ENCODE measurements at regions not wholly inside any gene's neighbourhood (a gene's known extent, or its start where the extent isn't known, plus 50 kb on each side); places are given as distances from the start of the nearest gene placed in this dataset.
"Not testable (repeated sequence)": the region's sequence is repeated elsewhere in the genome, so short reads cannot be mapped to it uniquely, and the experiment has no call there.

- DNase-seq (ENCODE audit: low spot score) = no peak
Observed at GRCh38 chr6:74408844-74409243, 712.8 kb downstream of the CD109 start.

- DNase-seq (ENCODE audit: low spot score) = no peak
Observed at GRCh38 chr6:74404366-74404765, 708.4 kb downstream of the CD109 start.

- DNase-seq (ENCODE audit: low spot score) = no peak
Observed at GRCh38 chr6:74402781-74403180, 706.8 kb downstream of the CD109 start.

GRCh38 chr6:74378437-74378836 lies 682.4 kb downstream of the CD109 start:
- not testable (repeated sequence) for DNase-seq (ENCODE audit: low spot score)

- DNase-seq (ENCODE audit: low spot score) = no peak
Observed at GRCh38 chr6:74369556-74369993, 673.6 kb downstream of the CD109 start.

- no peak for DNase-seq (ENCODE audit: low spot score)
Observed at GRCh38 chr6:74368746-74369145, 672.7 kb downstream of the CD109 start.

- DNase-seq (ENCODE audit: low spot score) = no peak
Observed at GRCh38 chr6:74366634-74367033, 670.6 kb downstream of the CD109 start.

- DNase-seq (ENCODE audit: low spot score) = no peak
Observed at GRCh38 chr6:74362391-74362790, 666.4 kb downstream of the CD109 start.

GRCh38 chr6:74357321-74357720 lies 661.3 kb downstream of the CD109 start:
- DNase-seq (ENCODE audit: low spot score) = no peak

- DNase-seq (ENCODE audit: low spot score) = peak; percentile 9
Observed at GRCh38 chr6:74356391-74356790, 660.4 kb downstream of the CD109 start.

GRCh38 chr6:74346936-74347535 lies 651.0 kb downstream of the CD109 start:
- no peak for DNase-seq (ENCODE audit: low spot score)

GRCh38 chr6:74343804-74344203 lies 647.8 kb downstream of the CD109 start:
- no peak for DNase-seq (ENCODE audit: low spot score)

- DNase-seq (ENCODE audit: low spot score) = not testable (repeated sequence)
Observed at GRCh38 chr6:74343321-74343720, 647.3 kb downstream of the CD109 start.

GRCh38 chr6:74334722-74335121 lies 638.7 kb downstream of the CD109 start:
- DNase-seq (ENCODE audit: low spot score) = no peak

- no peak for DNase-seq (ENCODE audit: low spot score)
Observed at GRCh38 chr6:74333406-74333805, 637.4 kb downstream of the CD109 start.

GRCh38 chr6:74320715-74321114 lies 624.7 kb downstream of the CD109 start:
- no peak for DNase-seq (ENCODE audit: low spot score)

GRCh38 chr6:74320074-74320473 lies 624.1 kb downstream of the CD109 start:
- DNase-seq (ENCODE audit: low spot score) = peak; percentile 2

- DNase-seq (ENCODE audit: low spot score) = no peak
Observed at GRCh38 chr6:74319292-74319691, 623.3 kb downstream of the CD109 start.

- DNase-seq (ENCODE audit: low spot score) = no peak
Observed at GRCh38 chr6:74318738-74319137, 622.7 kb downstream of the CD109 start.

GRCh38 chr6:74312081-74312480 lies 616.1 kb downstream of the CD109 start:
- DNase-seq (ENCODE audit: low spot score) = no peak

- no peak for DNase-seq (ENCODE audit: low spot score)
Observed at GRCh38 chr6:74311431-74311830, 615.4 kb downstream of the CD109 start.

GRCh38 chr6:74289884-74290283 lies 593.9 kb downstream of the CD109 start:
- DNase-seq (ENCODE audit: low spot score) = no peak

- DNase-seq (ENCODE audit: low spot score) = no peak
Observed at GRCh38 chr6:74287932-74288331, 591.9 kb downstream of the CD109 start.

- no peak for DNase-seq (ENCODE audit: low spot score)
Observed at GRCh38 chr6:74287441-74287840, 591.4 kb downstream of the CD109 start.

- DNase-seq (ENCODE audit: low spot score) = no peak
Observed at GRCh38 chr6:74284284-74284683, 588.3 kb downstream of the CD109 start.
